Epithelial cell of prostate (primary cell): ENCODE measurements at regions not wholly inside any gene's neighbourhood (a gene's known extent, or its start where the extent isn't known, plus 50 kb on each side); places are given as distances from the start of the nearest gene placed in this dataset.

Experiments
- DNase-seq: peaks from one replicate; pipeline ENCODE4 v3.0.0-alpha.2; 2011; ENCODE audit warnings: low read depth, low spot score
- H3K27ac ChIP-seq: fragments of 450-650 bp; 2 replicates; pipeline ENCODE4 v1.5.1; 2017; ENCODE audit warnings: mild to moderate bottlenecking

DNA sequence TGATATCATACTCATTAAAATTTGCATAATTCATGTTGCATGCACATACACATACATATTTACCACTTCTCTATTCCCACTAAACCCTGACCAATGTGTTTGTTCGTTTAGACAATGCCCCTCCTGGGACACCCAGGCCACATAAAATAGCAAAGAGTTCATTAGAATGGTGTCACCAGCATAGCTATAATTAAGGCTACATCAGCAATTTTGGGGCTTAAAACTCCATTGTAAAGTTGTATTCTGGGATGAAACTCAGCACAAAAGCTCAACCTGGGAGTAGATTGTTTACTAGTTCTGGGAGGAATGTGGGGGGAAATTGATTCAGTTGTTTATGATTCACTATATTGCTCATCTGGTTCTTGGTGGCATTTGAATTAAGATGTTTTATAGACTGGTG is 522.2 kb upstream of the SUCLG2 start:
- no peak overlapping the region for H3K27ac ChIP-seq
- no peak for DNase-seq

DNA sequence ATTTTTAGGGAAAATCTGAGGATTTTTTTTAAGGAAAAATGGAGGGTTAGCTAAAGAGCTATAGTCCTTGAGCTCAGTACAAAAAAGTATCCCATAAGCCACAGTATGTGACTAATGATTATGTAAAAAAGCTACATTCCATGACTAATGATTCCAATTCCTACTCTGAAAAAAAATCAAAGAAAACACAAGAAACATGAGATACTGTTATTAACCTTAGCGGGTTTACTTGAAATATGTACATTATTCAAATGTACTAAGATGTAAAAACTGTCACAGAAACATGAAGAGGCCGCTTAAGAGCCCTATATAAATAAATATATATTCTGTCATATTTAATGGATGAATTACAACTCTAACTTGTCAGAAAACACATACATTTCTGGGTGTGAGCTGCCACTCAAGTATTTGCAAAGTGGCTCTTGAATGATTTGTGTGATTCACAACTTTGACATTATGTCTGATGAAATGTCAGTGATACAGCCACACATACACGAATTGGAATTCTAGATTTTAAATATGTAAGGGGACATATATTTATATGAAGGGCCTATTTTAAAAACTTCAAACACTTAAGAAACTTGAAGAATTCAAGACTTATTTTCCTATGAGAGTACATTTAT is 518.7 kb upstream of the SUCLG2 start:
- DNase-seq, result no peak
- H3K27ac ChIP-seq, result no peak overlapping the region

GRCh38 chr3:68172039-68172438 is 517.6 kb upstream of the SUCLG2 start:
- no peak for DNase-seq
- H3K27ac ChIP-seq, result no peak overlapping the region

- H3K27ac ChIP-seq, result no peak overlapping the region
- no peak for DNase-seq
These were observed 509.6 kb upstream of the SUCLG2 start for GRCh38 chr3:68163968-68164367.

GRCh38 chr3:68163062-68163461 is 508.6 kb upstream of the SUCLG2 start:
- DNase-seq, result no peak
- H3K27ac ChIP-seq, result no peak overlapping the region

DNA sequence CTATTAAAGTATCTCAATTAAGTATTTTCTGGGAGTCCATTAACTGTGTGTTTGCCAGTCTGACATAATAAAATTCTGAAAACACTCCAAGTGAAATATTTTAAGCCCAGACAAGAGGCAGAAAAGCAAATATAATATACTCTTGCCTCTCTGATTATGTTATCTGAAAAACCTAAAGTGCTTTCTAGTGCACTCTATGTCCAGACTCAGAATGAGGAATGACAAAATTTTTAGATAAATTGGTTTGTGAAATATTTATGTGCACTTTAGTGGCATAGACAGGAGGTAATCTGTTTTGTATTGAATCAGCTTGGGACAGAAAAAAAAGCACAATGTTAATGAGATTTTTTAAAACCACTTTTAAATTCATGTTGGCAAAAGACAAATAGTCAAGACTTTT is 508.2 kb upstream of the SUCLG2 start:
- H3K27ac ChIP-seq, result no peak overlapping the region
- no peak for DNase-seq

- no peak for DNase-seq
- no peak overlapping the region for H3K27ac ChIP-seq
These were observed 496.9 kb upstream of the SUCLG2 start for GRCh38 chr3:68151359-68151758.

GRCh38 chr3:68148447-68148846 is 494.0 kb upstream of the SUCLG2 start:
- no peak for DNase-seq
- H3K27ac ChIP-seq, result no peak overlapping the region

- DNase-seq, result no peak
- no peak overlapping the region for H3K27ac ChIP-seq
These were observed 488.0 kb upstream of the SUCLG2 start for GRCh38 chr3:68142441-68142840.

DNA sequence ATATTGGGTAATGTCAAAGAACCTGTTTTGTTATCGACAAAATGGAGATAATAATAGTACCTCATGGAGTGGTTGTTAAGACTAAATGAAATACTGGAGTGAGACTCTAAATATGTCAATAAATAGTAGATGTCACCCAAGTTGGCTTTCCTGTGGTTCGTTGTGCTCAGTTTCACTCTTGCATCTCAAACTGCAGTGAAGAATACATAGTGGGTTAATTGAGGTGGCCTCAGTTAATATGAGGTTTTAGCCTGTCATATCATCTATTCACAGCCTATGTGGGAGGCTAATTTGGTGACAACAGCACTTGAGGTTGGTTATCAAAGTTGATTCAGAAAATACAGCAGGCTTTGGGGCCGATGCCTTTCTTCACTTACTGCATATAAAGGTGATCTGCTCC is 485.5 kb upstream of the SUCLG2 start:
- no peak overlapping the region for H3K27ac ChIP-seq
- DNase-seq, result no peak

- DNase-seq, result no peak
- H3K27ac ChIP-seq, result no peak overlapping the region
These were observed 482.0 kb upstream of the SUCLG2 start for GRCh38 chr3:68136411-68136810.

GRCh38 chr3:68135067-68135466 is 480.7 kb upstream of the SUCLG2 start:
- no peak overlapping the region for H3K27ac ChIP-seq
- DNase-seq, result no peak

GRCh38 chr3:68129065-68129464 is 474.7 kb upstream of the SUCLG2 start:
- H3K27ac ChIP-seq, result no peak overlapping the region
- no peak for DNase-seq

- no peak overlapping the region for H3K27ac ChIP-seq
- no peak for DNase-seq
These were observed 468.8 kb upstream of the SUCLG2 start for GRCh38 chr3:68123231-68123630.

GRCh38 chr3:68121287-68121686 is 466.9 kb upstream of the SUCLG2 start:
- H3K27ac ChIP-seq, result no peak overlapping the region
- DNase-seq, result no peak

DNA sequence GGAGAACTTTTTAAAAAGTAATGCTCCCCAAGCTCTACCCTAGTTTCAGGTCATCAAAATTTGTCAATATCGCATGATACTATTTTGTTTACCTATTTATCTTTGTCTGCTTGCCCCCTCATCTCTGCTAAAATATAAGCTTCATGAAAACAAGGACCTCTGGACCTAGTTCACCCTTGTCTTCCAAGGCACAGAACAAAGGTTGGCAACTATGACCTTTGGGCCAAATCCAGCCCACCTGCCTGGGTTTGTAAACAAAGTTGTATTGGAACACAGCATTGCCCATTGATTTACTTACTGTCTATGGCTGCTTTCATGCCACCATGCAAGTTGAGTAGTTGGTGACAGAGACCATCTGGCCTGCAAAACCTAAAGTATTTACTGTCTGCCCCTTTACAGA is 462.2 kb upstream of the SUCLG2 start:
- no peak for DNase-seq
- H3K27ac ChIP-seq, result no peak overlapping the region

- no peak for DNase-seq
- H3K27ac ChIP-seq, result no peak overlapping the region
These were observed 449.4 kb upstream of the SUCLG2 start for GRCh38 chr3:68103811-68104210.

DNA sequence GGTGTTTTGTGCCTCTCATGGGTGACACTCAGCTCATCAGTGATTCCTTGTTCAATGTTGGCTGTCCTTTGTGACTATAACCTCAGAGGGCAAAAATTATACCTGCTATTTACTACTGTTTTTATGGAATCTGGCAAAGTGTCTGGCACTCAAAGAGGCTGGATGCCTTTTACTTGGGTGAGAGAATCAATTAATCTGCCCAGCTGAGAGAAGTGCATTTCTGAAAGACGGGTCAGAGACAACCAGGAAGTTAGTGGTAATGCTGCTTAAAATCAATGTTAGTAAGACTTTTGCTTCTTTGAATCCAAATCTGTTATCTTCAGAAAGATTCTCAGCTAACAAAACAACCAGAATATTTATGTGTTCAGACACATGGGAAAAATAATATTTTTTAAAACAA is 436.2 kb upstream of the SUCLG2 start:
- no peak for DNase-seq
- H3K27ac ChIP-seq, result no peak overlapping the region

GRCh38 chr3:68089572-68090011 is 435.2 kb upstream of the SUCLG2 start:
- H3K27ac ChIP-seq, result no peak overlapping the region
- DNase-seq, result no peak

GRCh38 chr3:68088636-68089035 is 434.2 kb upstream of the SUCLG2 start:
- no peak for DNase-seq
- H3K27ac ChIP-seq, result no peak overlapping the region

GRCh38 chr3:68088216-68088615 is 433.8 kb upstream of the SUCLG2 start:
- DNase-seq, result no peak
- no peak overlapping the region for H3K27ac ChIP-seq

DNA sequence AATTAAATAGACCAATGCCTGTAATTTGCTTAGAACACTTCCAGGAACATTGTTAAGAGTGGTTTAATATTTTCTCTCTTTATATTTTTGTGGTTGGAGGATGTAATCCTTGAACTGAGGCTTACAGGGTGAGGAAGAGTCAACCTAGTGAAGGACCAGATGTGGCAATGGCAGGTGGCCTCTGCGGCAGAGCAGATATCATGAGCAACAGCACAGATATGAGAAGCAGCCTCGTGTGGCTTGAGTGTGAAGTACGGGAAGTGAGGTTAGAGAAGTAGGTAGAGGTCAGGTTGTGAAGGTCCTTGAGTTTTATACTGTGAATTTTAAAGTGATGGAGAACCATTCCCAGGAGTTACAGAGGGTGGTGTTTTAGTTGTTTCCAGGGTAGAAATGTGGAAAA is 417.6 kb upstream of the SUCLG2 start:
- no peak overlapping the region for H3K27ac ChIP-seq
- no peak for DNase-seq

- no peak overlapping the region for H3K27ac ChIP-seq
- DNase-seq, result no peak
These were observed 415.8 kb upstream of the SUCLG2 start for GRCh38 chr3:68070186-68070585.
